Astrocyte (in vitro differentiated cells and primary cell): ENCODE measurements at regions not wholly inside any gene's neighbourhood (a gene's known extent, or its start where the extent isn't known, plus 50 kb on each side); places are given as distances from the start of the nearest gene placed in this dataset.

Experiments
- DNase-seq: peaks from one replicate; pipeline ENCODE4 v3.0.0-alpha.2; 2010; ENCODE audit warnings: low read depth
- FAIRE-seq: peaks from 2 replicates; lab custom pipeline; 2011; peaks lifted over from hg19 to GRCh38; lab: Jason Lieb, UNC
- H2AFZ ChIP-seq: 2 replicates; pipeline ENCODE4 v1.6.0; 2012; ENCODE audit warnings: low read depth, low read length, inconsistent platforms
- H3K27ac ChIP-seq: 2 replicates; pipeline ENCODE4 v1.5.1; 2011; ENCODE audit warnings: low read depth, low read length, inconsistent platforms
- H3K27me3 ChIP-seq: 2 replicates; pipeline ENCODE4 v1.6.0; 2011; ENCODE audit warnings: low read length, inconsistent platforms; ENCODE audit not compliant: insufficient read depth
- H3K36me3 ChIP-seq: 2 replicates; pipeline ENCODE4 v1.5.1; 2011; ENCODE audit warnings: low read length, inconsistent platforms; ENCODE audit not compliant: insufficient read depth
- H3K4me1 ChIP-seq: 2 replicates; pipeline ENCODE4 v1.5.1; 2011; ENCODE audit warnings: low read length, inconsistent platforms; ENCODE audit not compliant: insufficient read depth
- H3K4me2 ChIP-seq: 2 replicates; pipeline ENCODE4 v1.6.0; 2012; ENCODE audit warnings: low read length, inconsistent platforms
- H3K4me3 ChIP-seq: 2 replicates; pipeline ENCODE4 v1.5.1; 2011; ENCODE audit warnings: low read depth, mild to moderate bottlenecking, low read length, inconsistent platforms; ENCODE audit not compliant: insufficient read depth
- H3K79me2 ChIP-seq: 2 replicates; pipeline ENCODE4 v1.6.0; 2012; ENCODE audit warnings: mild to moderate bottlenecking, low read length, inconsistent platforms; ENCODE audit not compliant: insufficient read depth
- H3K9ac ChIP-seq: 2 replicates; pipeline ENCODE4 v1.6.0; 2012; ENCODE audit warnings: mild to moderate bottlenecking, low read length, inconsistent platforms
- H3K9me3 ChIP-seq: 2 replicates; pipeline ENCODE4 v1.5.1; 2012; ENCODE audit warnings: low read depth, mild to moderate bottlenecking, low read length, inconsistent platforms; ENCODE audit not compliant: insufficient read depth
- H4K20me1 ChIP-seq: 2 replicates; pipeline ENCODE4 v1.6.0; 2012; ENCODE audit warnings: low read length, inconsistent platforms; ENCODE audit not compliant: insufficient read depth
- H3K27ac Mint-ChIP-seq: one replicate; pipeline ENCODE4 v1.8.0; 2021; ENCODE audit warnings: mild to moderate bottlenecking, mixed read lengths; ENCODE audit not compliant: unreplicated experiment
- H3K27me3 Mint-ChIP-seq: one replicate; pipeline ENCODE4 v1.8.0; 2021; ENCODE audit warnings: low read depth, mixed read lengths; ENCODE audit not compliant: unreplicated experiment
- H3K36me3 Mint-ChIP-seq: one replicate; pipeline ENCODE4 v1.8.0; 2021; ENCODE audit warnings: low read depth, mixed read lengths; ENCODE audit not compliant: unreplicated experiment
- H3K4me1 Mint-ChIP-seq: one replicate; pipeline ENCODE4 v1.8.0; 2021; ENCODE audit warnings: low read depth, mixed read lengths; ENCODE audit not compliant: unreplicated experiment
- H3K4me3 Mint-ChIP-seq: one replicate; pipeline ENCODE4 v1.8.0; 2021; ENCODE audit warnings: mild to moderate bottlenecking, moderate library complexity, mixed read lengths; ENCODE audit not compliant: unreplicated experiment
- H3K9me3 Mint-ChIP-seq: one replicate; pipeline ENCODE4 v1.8.0; 2021; ENCODE audit warnings: mild to moderate bottlenecking, mixed read lengths; ENCODE audit not compliant: unreplicated experiment
- CTCF ChIP-seq: IDR thresholded peaks from 2 replicates; pipeline ENCODE4 v1.5.1; 2011; ENCODE audit warnings: low read depth, mild to moderate bottlenecking, inconsistent platforms, low read length, moderate library complexity; ENCODE audit not compliant: insufficient read depth
- EZH2 ChIP-seq: IDR thresholded peaks from 2 replicates; pipeline ENCODE4 v1.6.1; 2012; ENCODE audit warnings: mild to moderate bottlenecking, low read length, inconsistent platforms; ENCODE audit not compliant: insufficient read depth

GRCh38 chr5:41574391-41574790 is 64.0 kb upstream of the PLCXD3 start:
- FAIRE-seq, result no peak
- no peak overlapping the region for H3K4me3 Mint-ChIP-seq

More at GRCh38 chr5:41574391-41574790, 64.0 kb upstream of the PLCXD3 start:
- Mint-ChIP-seq H3K27ac (no peak overlapping the region), H3K27me3 (no peaks in the 10 kb centered on the region), H3K36me3 (no peaks in the 10 kb centered on the region), H3K9me3 (peaks cover 2% of the 10 kb centered on the region), H3K4me1 (no peaks in the 10 kb centered on the region)
- no peaks in the 10 kb centered on the region for H3K4me1 ChIP-seq
- H3K27me3 ChIP-seq, result no peaks in the 10 kb centered on the region
- H3K4me3 ChIP-seq, result no peak overlapping the region
- no peak overlapping the region for H3K4me2 ChIP-seq
- no peaks in the 10 kb centered on the region for H4K20me1 ChIP-seq
- no peak overlapping the region for H3K27ac ChIP-seq
- no peak overlapping the region for H2AFZ ChIP-seq
- H3K36me3 ChIP-seq, result no peaks in the 10 kb centered on the region
- TF ChIP-seq EZH2 (no peak), CTCF (no peak)
- no peak overlapping the region for H3K9ac ChIP-seq
- DNase-seq, result no peak
- no peaks in the 10 kb centered on the region for H3K9me3 ChIP-seq
- H3K79me2 ChIP-seq, result no peaks in the 10 kb centered on the region
